ENCODE measurements at regions not wholly inside any gene's neighbourhood (a gene's known extent, or its start where the extent isn't known, plus 50 kb on each side); places are given as distances from the start of the nearest gene placed in this dataset.

DNA sequence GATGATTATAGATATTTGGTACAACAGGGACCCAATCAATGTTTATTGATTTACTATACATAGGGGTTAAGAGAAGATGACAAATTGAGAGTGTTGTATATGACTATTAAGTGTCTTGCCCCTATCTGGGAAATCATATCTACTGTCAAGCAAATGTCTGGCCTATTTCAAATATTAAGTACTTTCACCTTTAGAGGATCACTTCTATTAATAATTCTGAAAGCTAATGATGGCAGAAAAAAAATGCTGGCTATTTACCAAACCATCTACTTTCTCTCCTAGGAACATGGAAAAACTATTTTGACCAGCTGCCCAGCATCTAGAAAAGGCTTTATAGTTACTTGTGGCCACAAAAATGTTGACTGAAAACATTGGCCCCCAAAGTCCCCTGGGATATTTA lies 632.3 kb upstream of the ZNF385D start:
- H3K36me3 ChIP-seq (replicated peaks in 1 of 2; ENCODE audit: control insufficient read depth in 1 of 2, insufficient read depth in 2 of 2, low read length in 1 of 2), result no peaks in the 10 kb centered on the region
- POLR2A ChIA-PET, result no interaction called here
- no peaks in the 10 kb centered on the region for H4K20me1 ChIP-seq (ENCODE audit: insufficient read depth)
- H3F3A ChIP-seq (replicated peaks; ENCODE audit: insufficient read depth), result no peaks in the 10 kb centered on the region
- peaks cover 0 to 3% of the 10 kb centered on the region in 2 experiments; a peak in 2 of 4 replicates for H3K4me1 ChIP-seq (ENCODE audit: control insufficient read depth in 1 of 2, insufficient read depth in 2 of 2, low read depth in 1 of 2, low read length in 1 of 2)
- no peaks in the 10 kb centered on the region for H3K79me2 ChIP-seq (ENCODE audit: insufficient read depth)
- no peak overlapping the region for H3K27ac ChIP-seq (ENCODE audit: low read depth in 2 of 2, low read length in 1 of 2)
- TF ChIP-seq YY1 (IDR thresholded peaks at IDR 0.05; ENCODE audit: low read depth), result no peak
- no peak for TF ChIP-seq POLR2AphosphoS5 (IDR thresholded peaks at IDR 0.05; ENCODE audit: low read depth, low read length)
- TF ChIP-seq USF1 (IDR thresholded peaks at IDR 0.05; ENCODE audit: borderline replicate concordance, low read depth), result no peak
- no peak for TF ChIP-seq NFIC (IDR thresholded peaks at IDR 0.05; ENCODE audit: borderline replicate concordance)
- TF ChIP-seq FOXJ3 (CRISPR knock-in tag; IDR thresholded peaks at IDR 0.05), result no peak
- H3K9me3 ChIP-seq, result no peaks in the 10 kb centered on the region
- CTCF ChIA-PET, result no interaction called here
- no peak overlapping the region for H3K4me2 ChIP-seq
- no peak overlapping the region for H2AFZ ChIP-seq (ENCODE audit: low read depth)
- no peaks in the 10 kb centered on the region; the same call in 1 of the 2 replicates for H3K27me3 ChIP-seq (ENCODE audit: insufficient read depth)
- no peak overlapping the region for H3K9ac ChIP-seq
- H3K9me2 ChIP-seq, result no peaks in the 10 kb centered on the region
- H3K4me3 ChIP-seq (ENCODE audit: low read depth in 2 of 2, low read length in 1 of 2), result no peak overlapping the region
- no peak for DNase-seq

- no peak for DNase-seq
- Histone ChIP-seq H3K27me3 (ENCODE audit: insufficient read depth) (no peaks in the 10 kb centered on the region; the same call in 1 of the 2 replicates), H3F3A (replicated peaks; ENCODE audit: insufficient read depth) (no peaks in the 10 kb centered on the region), H3K4me2 (no peak overlapping the region), H3K4me3 (ENCODE audit: low read depth in 2 of 2, low read length in 1 of 2) (no peak overlapping the region), H3K27ac (ENCODE audit: low read depth in 2 of 2, low read length in 1 of 2) (no peak overlapping the region), H2AFZ (ENCODE audit: low read depth) (no peak overlapping the region), H3K9me2 (no peaks in the 10 kb centered on the region), H3K79me2 (ENCODE audit: insufficient read depth) (no peaks in the 10 kb centered on the region), H3K9ac (no peak overlapping the region), H3K4me1 (ENCODE audit: control insufficient read depth in 1 of 2, insufficient read depth in 2 of 2, low read depth in 1 of 2, low read length in 1 of 2) (no peaks in the 10 kb centered on the region; a peak in 2 of 4 replicates), H4K20me1 (ENCODE audit: insufficient read depth) (no peaks in the 10 kb centered on the region), H3K36me3 (replicated peaks in 1 of 2; ENCODE audit: control insufficient read depth in 1 of 2, insufficient read depth in 2 of 2, low read length in 1 of 2) (no peaks in the 10 kb centered on the region), H3K9me3 (no peaks in the 10 kb centered on the region)
- ChIA-PET POLR2A (no interaction called here), CTCF (interaction anchor here (0.6 kb wide), 1 partner anchor 254 kb away, joined by 3 read pairs; no protein-coding TSS in a partner anchor)
- 61% methylated on average over 2 of the region's 2 CpGs for WGBS (ENCODE audit: low lambda C conversion rate)
- TF ChIP-seq EZH2phosphoT487 (IDR thresholded peaks at IDR 0.05; ENCODE audit: borderline replicate concordance, low read depth) (no peak), RFX5 (IDR thresholded peaks at IDR 0.05; ENCODE audit: low read length) (no peak), EP300 (IDR thresholded peaks at IDR 0.05; ENCODE audit: borderline replicate concordance in 1 of 2, low read depth in 1 of 2, low read length in 1 of 2) (no peak), USF1 (IDR thresholded peaks at IDR 0.05; ENCODE audit: borderline replicate concordance, low read depth) (no peak), TEAD4 (IDR thresholded peaks at IDR 0.05; ENCODE audit: borderline replicate concordance, insufficient read depth) (no peak), RAD21 (IDR thresholded peaks at IDR 0.05; ENCODE audit: low read length) (no peak), SMC3 (IDR thresholded peaks at IDR 0.05; ENCODE audit: low read depth, low read length) (no peak), REST (IDR thresholded peaks at IDR 0.05; ENCODE audit: low read depth, low read length) (no peak), GATA2 (CRISPR knock-in tag; IDR thresholded peaks at IDR 0.05) (no peak)
- TF ChIP-seq, protein P1, sequence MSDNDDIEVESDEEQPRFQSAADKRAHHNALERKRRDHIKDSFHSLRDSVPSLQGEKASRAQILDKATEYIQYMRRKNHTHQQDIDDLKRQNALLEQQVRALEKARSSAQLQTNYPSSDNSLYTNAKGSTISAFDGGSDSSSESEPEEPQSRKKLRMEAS (IDR thresholded peaks at IDR 0.05; ENCODE audit: low read depth), result no peak
- TF ChIP-seq, protein P2, sequence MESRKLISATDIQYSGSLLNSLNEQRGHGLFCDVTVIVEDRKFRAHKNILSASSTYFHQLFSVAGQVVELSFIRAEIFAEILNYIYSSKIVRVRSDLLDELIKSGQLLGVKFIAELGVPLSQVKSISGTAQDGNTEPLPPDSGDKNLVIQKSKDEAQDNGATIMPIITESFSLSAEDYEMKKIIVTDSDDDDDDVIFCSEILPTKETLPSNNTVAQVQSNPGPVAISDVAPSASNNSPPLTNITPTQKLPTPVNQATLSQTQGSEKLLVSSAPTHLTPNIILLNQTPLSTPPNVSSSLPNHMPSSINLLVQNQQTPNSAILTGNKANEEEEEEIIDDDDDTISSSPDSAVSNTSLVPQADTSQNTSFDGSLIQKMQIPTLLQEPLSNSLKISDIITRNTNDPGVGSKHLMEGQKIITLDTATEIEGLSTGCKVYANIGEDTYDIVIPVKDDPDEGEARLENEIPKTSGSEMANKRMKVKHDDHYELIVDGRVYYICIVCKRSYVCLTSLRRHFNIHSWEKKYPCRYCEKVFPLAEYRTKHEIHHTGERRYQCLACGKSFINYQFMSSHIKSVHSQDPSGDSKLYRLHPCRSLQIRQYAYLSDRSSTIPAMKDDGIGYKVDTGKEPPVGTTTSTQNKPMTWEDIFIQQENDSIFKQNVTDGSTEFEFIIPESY (IDR thresholded peaks at IDR 0.05; ENCODE audit: borderline replicate concordance, low read depth), result no peak
- TF ChIP-seq, protein P3, sequence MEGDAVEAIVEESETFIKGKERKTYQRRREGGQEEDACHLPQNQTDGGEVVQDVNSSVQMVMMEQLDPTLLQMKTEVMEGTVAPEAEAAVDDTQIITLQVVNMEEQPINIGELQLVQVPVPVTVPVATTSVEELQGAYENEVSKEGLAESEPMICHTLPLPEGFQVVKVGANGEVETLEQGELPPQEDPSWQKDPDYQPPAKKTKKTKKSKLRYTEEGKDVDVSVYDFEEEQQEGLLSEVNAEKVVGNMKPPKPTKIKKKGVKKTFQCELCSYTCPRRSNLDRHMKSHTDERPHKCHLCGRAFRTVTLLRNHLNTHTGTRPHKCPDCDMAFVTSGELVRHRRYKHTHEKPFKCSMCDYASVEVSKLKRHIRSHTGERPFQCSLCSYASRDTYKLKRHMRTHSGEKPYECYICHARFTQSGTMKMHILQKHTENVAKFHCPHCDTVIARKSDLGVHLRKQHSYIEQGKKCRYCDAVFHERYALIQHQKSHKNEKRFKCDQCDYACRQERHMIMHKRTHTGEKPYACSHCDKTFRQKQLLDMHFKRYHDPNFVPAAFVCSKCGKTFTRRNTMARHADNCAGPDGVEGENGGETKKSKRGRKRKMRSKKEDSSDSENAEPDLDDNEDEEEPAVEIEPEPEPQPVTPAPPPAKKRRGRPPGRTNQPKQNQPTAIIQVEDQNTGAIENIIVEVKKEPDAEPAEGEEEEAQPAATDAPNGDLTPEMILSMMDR (IDR thresholded peaks at IDR 0.05), result no peak
- TF ChIP-seq, protein P4, sequence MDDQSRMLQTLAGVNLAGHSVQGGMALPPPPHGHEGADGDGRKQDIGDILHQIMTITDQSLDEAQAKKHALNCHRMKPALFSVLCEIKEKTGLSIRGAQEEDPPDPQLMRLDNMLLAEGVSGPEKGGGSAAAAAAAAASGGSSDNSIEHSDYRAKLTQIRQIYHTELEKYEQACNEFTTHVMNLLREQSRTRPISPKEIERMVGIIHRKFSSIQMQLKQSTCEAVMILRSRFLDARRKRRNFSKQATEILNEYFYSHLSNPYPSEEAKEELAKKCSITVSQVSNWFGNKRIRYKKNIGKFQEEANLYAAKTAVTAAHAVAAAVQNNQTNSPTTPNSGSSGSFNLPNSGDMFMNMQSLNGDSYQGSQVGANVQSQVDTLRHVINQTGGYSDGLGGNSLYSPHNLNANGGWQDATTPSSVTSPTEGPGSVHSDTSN (IDR thresholded peaks at IDR 0.05), result no peak
Measured at GRCh38 chr3:22386107-22386506, 635.1 kb upstream of the ZNF385D start.

Data from SK-N-SH (cell line).